GM19324 (cell line): ENCODE measurements at regions not wholly inside any gene's neighbourhood (a gene's known extent, or its start where the extent isn't known, plus 50 kb on each side); places are given as distances from the start of the nearest gene placed in this dataset.
A peak's percentile ranks its signal among the peaks of the same experiment; 100 is the strongest.

Experiments
- ATAC-seq: cut with Tn5 transposase; IDR thresholded peaks from one replicate; pipeline ENCODE4 v1.9.1; 2021; ENCODE audit warnings: mild to moderate bottlenecking, moderate library complexity; ENCODE audit not compliant: unreplicated experiment, low FRiP score

GRCh38 chr1:34328281-34328799 is 151.6 kb downstream of the C1orf94 start:
- ATAC-seq, result no peak

DNA sequence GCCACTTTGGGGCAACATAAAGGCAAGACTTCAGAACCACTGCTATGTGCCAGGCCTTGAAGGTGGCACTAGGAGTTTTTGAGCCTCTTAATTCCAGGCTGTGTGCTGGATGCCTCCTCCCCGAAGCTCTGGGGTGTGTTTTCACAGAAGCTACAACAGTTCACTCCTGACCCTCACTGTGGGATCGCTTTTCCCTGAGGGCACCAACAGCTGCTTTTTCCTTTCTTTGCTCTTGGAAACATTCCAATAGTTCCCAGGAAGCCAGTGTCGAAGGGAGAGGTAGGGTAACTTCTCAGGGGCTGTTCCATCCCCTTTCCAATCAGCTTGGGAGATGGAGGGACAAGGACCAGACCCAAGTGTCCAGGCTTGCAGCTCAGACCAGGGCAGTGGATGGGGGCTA is 153.4 kb downstream of the C1orf94 start:
- no peak for ATAC-seq

DNA sequence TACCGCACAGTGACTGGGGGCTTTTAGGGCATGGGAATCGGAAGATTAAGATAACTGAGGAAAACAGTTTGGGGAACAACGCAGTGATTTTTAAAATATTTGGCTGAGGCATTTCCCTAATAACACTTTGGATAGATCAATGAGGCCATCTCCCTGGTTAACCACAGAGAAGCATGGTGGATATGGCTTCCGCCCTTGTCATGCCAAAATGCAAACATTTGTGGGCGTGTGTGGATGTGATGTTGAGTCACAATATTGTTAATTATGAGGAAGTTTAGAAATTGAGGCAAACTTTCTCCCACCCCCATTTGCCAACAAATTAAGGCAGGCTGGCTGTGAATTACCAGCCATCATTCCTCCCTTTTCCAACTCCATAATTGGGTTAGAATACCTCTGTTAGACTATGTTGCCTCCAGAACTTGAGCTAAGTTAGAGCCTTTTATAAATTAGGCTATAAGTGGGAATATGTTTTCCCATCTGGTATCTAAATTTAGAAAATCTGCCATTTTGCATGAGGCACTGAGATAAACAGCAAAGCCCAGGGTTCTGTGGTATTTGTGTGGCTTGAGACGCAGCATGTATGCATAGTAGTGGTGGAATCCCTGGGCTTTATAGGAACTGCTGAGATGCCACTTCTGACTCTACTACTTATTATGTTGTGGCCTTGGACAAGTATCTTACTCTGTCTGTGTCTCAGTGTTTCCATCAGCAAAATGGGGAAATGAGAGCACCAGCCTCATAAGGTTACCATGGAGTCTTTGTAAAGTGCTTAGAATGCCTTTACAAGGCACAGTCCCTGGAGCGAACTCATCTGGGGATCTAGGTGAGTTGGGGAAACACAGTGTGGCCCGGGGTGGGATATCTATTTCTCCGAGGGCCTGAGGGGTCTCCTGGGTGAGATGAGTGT is 154.6 kb downstream of the C1orf94 start:
- no peak for ATAC-seq

DNA sequence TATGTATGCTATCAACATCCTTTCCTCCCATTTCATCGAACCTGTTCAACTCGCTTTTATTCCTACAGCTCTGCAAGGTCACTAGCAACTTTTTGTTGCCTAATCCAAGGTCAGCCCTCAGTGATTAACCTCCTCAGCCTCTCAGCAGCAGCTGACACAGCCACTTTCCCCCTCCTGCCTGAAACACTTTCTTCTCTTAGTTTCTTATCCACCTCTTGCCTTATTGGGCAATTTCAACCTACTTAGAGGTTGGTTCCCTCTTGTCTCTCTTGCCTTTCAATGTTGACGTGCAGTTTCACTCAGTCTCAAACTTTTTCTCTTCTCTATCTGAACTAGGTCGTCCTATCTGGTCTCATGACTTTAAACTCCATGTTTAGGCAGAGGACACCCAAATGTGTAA is 156.3 kb downstream of the C1orf94 start:
- no peak for ATAC-seq

DNA sequence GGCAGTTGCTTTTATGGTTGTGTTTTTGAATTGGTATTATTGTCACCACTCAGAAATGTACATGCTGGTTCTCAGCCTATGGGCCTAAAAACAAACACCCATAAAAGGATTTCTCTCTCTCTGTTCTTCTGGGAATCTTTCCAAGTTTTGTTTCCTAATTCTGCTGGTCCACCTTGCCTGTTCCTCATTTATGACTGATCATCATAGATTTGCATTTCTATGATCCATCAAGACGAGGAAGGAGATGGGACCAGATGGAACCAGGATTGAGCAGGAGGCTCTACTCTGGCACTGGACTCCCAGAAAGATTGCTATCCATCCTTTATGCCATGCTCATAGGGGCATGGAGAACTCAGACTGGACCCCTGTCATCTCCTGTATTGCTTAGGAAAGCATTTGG is 162.2 kb downstream of the C1orf94 start:
- ATAC-seq, result no peak

DNA sequence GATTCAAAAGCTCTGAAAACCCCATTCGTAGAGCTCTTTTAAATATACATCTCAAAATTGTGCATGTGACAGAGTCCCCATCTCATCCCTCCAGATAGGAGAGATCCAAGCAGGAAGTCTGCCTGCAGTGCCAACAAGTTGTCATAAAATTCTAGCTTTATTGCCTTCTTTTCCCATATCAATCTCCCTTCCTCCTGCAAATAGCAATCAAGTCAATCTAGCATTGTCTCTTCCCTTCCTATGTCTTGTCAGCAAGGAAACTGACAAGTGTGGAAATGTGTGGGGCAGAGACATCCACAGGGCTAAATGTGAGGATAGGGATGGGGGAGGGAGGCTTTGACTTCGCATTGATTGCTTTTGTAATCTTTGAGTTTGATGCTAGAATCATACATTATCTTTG is 165.2 kb downstream of the C1orf94 start:
- ATAC-seq, result no peak

- no peak for ATAC-seq
These were observed 165.6 kb downstream of the C1orf94 start for GRCh38 chr1:34342334-34342733.

GRCh38 chr1:34346128-34346527 is 169.4 kb downstream of the C1orf94 start:
- ATAC-seq, result no peak

- no peak for ATAC-seq
These were observed 176.7 kb downstream of the C1orf94 start for GRCh38 chr1:34353409-34353808.

DNA sequence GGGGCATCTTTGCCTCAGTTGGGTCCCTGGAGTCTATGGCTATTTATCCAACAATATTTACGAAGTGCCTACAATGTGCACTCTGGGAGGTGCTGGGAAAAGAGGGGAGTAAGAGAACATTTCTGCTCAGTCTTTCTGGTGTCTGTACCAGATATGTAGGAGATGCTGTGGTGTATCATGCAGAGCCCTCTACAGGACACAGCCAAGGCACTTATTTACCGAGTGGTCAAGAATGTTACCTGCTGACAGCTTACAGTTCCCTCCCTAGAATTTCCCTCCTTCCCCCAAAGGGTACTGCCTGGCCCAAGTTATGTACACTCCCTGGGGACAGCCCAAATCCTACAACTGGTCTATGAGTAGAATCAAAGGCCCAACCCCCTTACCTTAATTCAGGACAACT is 177.7 kb downstream of the C1orf94 start:
- ATAC-seq, result no peak

DNA sequence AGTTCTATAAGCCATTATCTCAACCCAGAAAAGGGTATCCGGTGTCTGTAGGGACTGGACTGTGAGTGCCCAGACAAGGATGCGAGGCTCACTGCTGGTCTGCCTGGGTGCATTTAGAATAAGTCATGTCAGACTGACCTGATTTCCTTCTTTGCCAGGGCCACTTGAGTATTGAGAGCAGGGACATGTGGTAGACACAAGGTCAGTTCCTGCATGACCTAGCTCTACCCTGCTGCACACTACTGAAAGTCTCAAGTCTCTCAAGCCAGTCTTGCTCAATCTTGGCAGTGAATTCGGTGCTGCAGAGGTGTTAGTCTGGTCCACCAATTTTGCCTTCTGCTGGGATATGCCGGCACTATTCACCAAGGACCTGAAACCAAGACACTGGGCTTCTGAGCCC is 180.1 kb downstream of the C1orf94 start:
- no peak for ATAC-seq

- ATAC-seq, result no peak
These were observed 181.9 kb downstream of the C1orf94 start for GRCh38 chr1:34358636-34359035.

GRCh38 chr1:34359411-34359810 is 182.7 kb downstream of the C1orf94 start:
- ATAC-seq, result no peak

DNA sequence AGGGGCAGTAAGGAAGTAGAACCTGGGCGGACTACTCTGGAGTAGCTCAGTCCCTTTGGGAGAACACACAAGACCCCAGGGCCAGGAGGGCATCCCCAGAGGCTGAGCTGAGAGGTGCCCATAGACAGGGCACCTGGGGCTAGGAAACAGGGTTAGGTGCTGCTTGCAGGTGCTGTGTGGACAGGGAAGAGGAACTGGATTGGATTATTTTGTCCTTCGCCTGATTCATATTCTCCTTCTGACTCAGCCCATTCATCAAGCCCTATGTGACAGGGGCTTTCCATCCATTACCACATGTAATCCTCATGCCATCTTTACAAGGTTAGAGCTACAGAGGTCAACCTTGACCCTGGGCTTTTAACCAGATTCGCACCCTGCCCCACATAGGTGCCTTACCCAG is 183.9 kb downstream of the C1orf94 start:
- no peak for ATAC-seq

DNA sequence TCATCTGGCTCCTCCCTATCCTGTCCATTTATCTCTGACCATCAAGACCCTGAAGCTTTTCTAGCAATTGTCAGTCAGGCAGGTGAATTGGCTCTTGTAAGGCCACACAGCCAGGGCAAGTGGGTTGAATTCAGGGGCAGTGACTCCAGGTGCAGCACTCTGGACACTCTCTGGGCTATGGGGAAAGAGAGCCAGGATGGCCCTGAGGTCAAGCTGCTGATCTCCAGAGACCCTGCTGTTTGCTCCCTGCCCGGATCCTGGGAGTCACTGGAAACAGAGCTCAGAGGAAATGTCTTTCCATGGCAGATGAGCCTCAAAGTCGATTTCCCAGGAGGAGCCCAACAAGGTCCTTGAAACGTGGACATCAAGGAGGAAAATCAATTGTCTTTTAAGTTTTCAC is 184.4 kb downstream of the C1orf94 start:
- ATAC-seq, result no peak

DNA sequence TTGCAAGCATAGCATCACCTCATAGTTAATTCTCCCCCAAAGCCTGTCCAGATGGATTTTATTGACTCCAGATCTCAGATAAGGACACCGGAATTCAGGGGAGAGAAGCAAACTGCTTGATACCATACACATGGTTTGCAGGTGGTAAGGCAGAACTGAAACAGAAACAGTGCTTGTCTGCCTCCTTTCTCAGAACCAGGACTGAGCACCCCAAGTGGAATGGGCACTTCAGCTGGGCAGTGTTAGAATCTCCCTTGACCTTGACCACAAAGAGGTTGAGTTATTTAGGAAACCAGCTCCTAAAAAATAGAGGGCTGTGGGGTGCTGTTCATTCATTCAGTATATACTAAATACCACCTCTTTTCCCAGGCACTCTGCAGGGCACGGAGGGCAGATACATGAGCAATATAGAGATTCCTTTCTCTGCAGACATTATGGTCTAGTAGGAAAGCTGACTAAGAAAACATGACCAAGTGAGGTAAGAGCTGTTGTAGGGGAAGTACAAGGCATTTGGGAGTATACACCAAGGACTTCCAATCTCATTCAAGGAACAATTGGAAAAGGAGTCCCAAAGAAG is 185.2 kb downstream of the C1orf94 start:
- peak; percentile 55 for ATAC-seq

DNA sequence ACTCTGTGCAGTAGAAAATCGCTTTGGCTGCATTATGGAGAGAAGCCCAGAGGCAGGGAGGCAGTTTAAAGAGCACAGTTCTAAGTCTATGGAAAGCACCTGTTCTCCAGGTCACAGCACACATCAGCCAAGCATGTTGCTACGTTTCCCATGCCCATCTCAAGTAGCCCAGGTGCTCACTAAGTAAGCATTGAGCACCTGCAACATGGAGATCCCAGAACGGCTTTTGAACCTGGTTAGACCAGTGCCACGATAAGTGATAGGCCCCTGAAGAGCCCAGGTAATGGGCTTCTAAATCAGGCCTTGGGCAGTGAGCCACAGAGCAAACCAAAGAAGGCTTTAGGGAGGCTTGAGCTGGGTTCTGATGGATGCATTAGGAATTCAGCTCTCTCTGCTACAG is 186.2 kb downstream of the C1orf94 start:
- no peak for ATAC-seq

- ATAC-seq, result no peak
These were observed 186.7 kb downstream of the C1orf94 start for GRCh38 chr1:34363447-34363846.

DNA sequence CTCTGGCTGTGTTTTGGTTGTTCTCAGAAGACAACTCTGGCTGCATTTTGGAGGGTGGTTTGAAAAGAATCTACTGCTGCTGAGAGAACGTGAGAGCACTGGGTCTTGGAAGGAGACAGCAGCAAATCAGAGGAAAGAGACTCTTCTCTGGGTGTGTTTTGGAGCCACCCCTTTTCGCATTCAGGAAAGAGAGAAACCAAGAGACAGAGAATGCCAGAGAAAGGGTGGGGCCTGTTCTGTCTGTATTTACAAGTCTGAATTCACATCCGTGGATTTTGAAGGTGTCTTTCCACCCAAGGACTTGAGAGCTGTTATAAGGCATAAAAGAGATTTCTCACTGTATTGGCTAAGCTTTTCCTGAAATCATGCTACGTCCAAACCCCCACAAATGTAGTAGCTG is 187.2 kb downstream of the C1orf94 start:
- ATAC-seq, result no peak

DNA sequence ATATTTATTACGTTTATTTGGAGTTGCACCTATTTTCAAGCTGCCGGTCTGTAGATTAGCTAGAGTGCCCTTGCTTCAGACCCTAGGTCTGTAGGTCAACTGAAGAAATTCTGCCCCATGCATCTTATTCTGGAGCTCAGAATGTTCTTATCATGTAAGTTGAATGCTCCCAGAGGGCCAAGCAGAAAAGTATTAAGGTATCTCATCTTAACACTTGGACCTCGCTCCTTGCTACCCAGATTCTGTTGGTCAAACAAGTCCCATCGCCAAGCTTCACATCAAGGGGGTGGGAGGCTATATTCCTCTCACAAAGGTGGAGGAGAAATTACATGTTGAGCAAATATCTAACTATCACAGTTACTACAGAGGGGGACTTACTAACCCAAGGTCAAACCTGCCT is 187.7 kb downstream of the C1orf94 start:
- no peak for ATAC-seq

GRCh38 chr1:34365295-34365694 is 188.6 kb downstream of the C1orf94 start:
- ATAC-seq, result no peak
